ENCODE measurements at regions not wholly inside any gene's neighbourhood (a gene's known extent, or its start where the extent isn't known, plus 50 kb on each side); places are given as distances from the start of the nearest gene placed in this dataset.
"Not testable (repeated sequence)": the region's sequence is repeated elsewhere in the genome, so short reads cannot be mapped to it uniquely, and the experiment has no call there.

GRCh38 chr21:32886339-32886738 is 114.8 kb upstream of the PAXBP1 start:
- no peak for DNase-seq

- no peak for DNase-seq
These were observed 115.5 kb upstream of the PAXBP1 start for GRCh38 chr21:32887026-32887425.

GRCh38 chr21:32888971-32889370 is 117.4 kb upstream of the PAXBP1 start:
- no peak for DNase-seq

- no peak for DNase-seq
These were observed 118.0 kb upstream of the PAXBP1 start for GRCh38 chr21:32889596-32889995.

GRCh38 chr21:32894321-32894720 is 122.8 kb upstream of the PAXBP1 start:
- no peak for DNase-seq

GRCh38 chr21:32900814-32901213 is 124.9 kb upstream of the OLIG2 start:
- no peak for DNase-seq

GRCh38 chr21:32907521-32907920 is 118.2 kb upstream of the OLIG2 start:
- no peak for DNase-seq

- no peak for DNase-seq
These were observed 117.2 kb upstream of the OLIG2 start for GRCh38 chr21:32908534-32908933.

GRCh38 chr21:32909393-32909792 is 116.3 kb upstream of the OLIG2 start:
- no peak for DNase-seq

GRCh38 chr21:32914424-32915039 is 111.2 kb upstream of the OLIG2 start:
- no peak for DNase-seq

GRCh38 chr21:32915099-32915498 is 110.6 kb upstream of the OLIG2 start:
- no peak for DNase-seq

- DNase-seq = no peak
These were observed 109.6 kb upstream of the OLIG2 start for GRCh38 chr21:32916088-32916487.

- DNase-seq = peak in 1 of 2 donors; percentile 10
These were observed 109.1 kb upstream of the OLIG2 start for GRCh38 chr21:32916522-32917099.

- DNase-seq = no peak
These were observed 108.2 kb upstream of the OLIG2 start for GRCh38 chr21:32917362-32918135.

- no peak for DNase-seq
These were observed 107.1 kb upstream of the OLIG2 start for GRCh38 chr21:32918478-32919120.

GRCh38 chr21:32920474-32920873 is 105.3 kb upstream of the OLIG2 start:
- DNase-seq = no peak

GRCh38 chr21:32921632-32922230 is 104.0 kb upstream of the OLIG2 start:
- DNase-seq = peak; percentile 14 to 79

- no peak for DNase-seq
These were observed 100.6 kb upstream of the OLIG2 start for GRCh38 chr21:32925098-32925497.

GRCh38 chr21:32929633-32930038 is 96.1 kb upstream of the OLIG2 start:
- DNase-seq = no peak

- no peak for DNase-seq
These were observed 95.1 kb upstream of the OLIG2 start for GRCh38 chr21:32930673-32931072.

- not testable (repeated sequence) for DNase-seq
These were observed 91.7 kb upstream of the OLIG2 start for GRCh38 chr21:32934068-32934467.

- DNase-seq = no peak
These were observed 90.9 kb upstream of the OLIG2 start for GRCh38 chr21:32934829-32935228.
